ENCODE measurements at regions not wholly inside any gene's neighbourhood (a gene's known extent, or its start where the extent isn't known, plus 50 kb on each side); places are given as distances from the start of the nearest gene placed in this dataset.

DNA sequence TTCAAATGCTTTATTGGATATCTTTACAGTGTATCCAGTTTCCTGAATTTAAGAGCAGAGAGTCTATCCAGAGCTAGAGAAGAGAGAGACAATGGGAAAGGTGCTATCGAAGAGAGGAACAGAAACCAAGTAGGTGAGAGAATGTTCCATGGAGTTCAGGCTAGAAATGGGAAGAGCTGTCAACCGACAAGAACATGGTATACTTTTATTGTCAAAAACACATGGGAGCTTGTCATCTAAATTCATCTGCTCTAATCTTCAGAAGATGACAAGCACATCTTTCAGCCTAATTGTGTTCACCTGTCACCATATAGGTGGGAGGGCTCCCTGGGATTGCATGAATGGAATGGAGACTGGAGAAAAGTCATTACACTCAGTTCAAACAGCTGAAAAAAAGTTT is 690.4 kb upstream of the LRATD1 start:
- no peaks in the 10 kb centered on the region for H3K36me3 ChIP-seq
- intact Hi-C loops (cut with DNase I): no loop called here
- no peak overlapping the region for H3K27ac ChIP-seq
- H3K4me1 ChIP-seq: no peaks in the 10 kb centered on the region
- H3K27me3 ChIP-seq: no peaks in the 10 kb centered on the region
- H3K4me3 ChIP-seq: no peak overlapping the region
- no peak for TF ChIP-seq POLR2A (IDR thresholded peaks at IDR 0.05)
- TF ChIP-seq, protein P1, sequence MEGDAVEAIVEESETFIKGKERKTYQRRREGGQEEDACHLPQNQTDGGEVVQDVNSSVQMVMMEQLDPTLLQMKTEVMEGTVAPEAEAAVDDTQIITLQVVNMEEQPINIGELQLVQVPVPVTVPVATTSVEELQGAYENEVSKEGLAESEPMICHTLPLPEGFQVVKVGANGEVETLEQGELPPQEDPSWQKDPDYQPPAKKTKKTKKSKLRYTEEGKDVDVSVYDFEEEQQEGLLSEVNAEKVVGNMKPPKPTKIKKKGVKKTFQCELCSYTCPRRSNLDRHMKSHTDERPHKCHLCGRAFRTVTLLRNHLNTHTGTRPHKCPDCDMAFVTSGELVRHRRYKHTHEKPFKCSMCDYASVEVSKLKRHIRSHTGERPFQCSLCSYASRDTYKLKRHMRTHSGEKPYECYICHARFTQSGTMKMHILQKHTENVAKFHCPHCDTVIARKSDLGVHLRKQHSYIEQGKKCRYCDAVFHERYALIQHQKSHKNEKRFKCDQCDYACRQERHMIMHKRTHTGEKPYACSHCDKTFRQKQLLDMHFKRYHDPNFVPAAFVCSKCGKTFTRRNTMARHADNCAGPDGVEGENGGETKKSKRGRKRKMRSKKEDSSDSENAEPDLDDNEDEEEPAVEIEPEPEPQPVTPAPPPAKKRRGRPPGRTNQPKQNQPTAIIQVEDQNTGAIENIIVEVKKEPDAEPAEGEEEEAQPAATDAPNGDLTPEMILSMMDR (IDR thresholded peaks at IDR 0.05): no peak
- DNase-seq (ENCODE audit: extremely low spot score in 2 of 2): no peak
- H3K9me3 ChIP-seq: no peaks in the 10 kb centered on the region

DNA sequence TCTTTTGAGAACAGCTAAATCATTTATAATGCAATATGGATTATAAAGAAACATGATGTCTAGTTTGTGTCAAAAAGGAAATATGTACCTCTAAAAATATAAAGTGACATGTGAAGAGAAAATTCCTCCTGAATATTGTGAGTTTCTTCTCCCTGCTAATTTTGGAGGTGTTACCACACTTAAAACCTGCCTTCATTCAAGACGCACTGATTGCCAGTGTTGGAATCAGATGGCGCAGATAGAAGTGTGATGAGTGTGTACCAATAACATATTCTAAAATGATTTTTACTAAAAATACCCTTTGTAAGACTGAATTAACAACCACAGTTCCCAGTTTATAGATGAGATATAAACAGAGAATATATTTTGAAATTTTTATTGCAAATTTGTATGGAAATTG is 681.8 kb upstream of the LRATD1 start:
- Histone ChIP-seq H3K36me3 (no peaks in the 10 kb centered on the region), H3K4me1 (no peaks in the 10 kb centered on the region), H3K27ac (no peak overlapping the region), H3K4me3 (no peak overlapping the region), H3K9me3 (no peaks in the 10 kb centered on the region), H3K27me3 (no peaks in the 10 kb centered on the region)
- TF ChIP-seq, protein P1 (IDR thresholded peaks at IDR 0.05): no peak
- TF ChIP-seq POLR2AphosphoS5 (IDR thresholded peaks at IDR 0.05; ENCODE audit: insufficient read depth in 1 of 2, low read depth in 1 of 2): no peak
- no peak for TF ChIP-seq POLR2A (IDR thresholded peaks at IDR 0.05)
- no peak for DNase-seq (ENCODE audit: extremely low spot score in 2 of 2)
- intact Hi-C loops (cut with DNase I): no loop called here

DNA sequence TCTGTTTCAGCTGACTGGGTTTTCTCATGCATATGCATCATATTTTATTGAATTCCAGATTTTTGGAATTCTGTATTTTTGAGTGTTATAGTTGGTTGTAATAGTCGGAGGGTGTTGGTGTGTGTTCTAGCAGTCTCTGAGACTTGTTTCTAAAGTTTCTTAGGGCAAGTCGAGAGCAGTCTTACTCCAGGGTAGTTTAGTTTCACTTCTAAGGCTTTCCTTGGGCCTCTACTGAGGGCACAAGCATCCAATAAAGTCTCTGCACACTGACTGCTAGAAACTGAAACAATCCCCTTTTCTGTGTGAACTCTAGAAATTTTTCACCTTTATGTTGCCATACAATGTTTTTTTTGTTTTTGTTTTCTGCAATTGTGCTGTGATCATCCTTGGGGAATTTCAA is 663.7 kb upstream of the LRATD1 start:
- Histone ChIP-seq H3K4me3 (no peak overlapping the region), H3K27ac (no peak overlapping the region), H3K9me3 (no peaks in the 10 kb centered on the region), H3K36me3 (no peaks in the 10 kb centered on the region), H3K4me1 (no peaks in the 10 kb centered on the region), H3K27me3 (no peaks in the 10 kb centered on the region)
- TF ChIP-seq POLR2A (IDR thresholded peaks at IDR 0.05) (no peak), POLR2AphosphoS5 (IDR thresholded peaks at IDR 0.05; ENCODE audit: insufficient read depth in 1 of 2, low read depth in 1 of 2) (no peak)
- TF ChIP-seq, protein P1 (IDR thresholded peaks at IDR 0.05): no peak
- DNase-seq (ENCODE audit: extremely low spot score in 2 of 2): no peak
- intact Hi-C loops (cut with DNase I): no loop called here

DNA sequence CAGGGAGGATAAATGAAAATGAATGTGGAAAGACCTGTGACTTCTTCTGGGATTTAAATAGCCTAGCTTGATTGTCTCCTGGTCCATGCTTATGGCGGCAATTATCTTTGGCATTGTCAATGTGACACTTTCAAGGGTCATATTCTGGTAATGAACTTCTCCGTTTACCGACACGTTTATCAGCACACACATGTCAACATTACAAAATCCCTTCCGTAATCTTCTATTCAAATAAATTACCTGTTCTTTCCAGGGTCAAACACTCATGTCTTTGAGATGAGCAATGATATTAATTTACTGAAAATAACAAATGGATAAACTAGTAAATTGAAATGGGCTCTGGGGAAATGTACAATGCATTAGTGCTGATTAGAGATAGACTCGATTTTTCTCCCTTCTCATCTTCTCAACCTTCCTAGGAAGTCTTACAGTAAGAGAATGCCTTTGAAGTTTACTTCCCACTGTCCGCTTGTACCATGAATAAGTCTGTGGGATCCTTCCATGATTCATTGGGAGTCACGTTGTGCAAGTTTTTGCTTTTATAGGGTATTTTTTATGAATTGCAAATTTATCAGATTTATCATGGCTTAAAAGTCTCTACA is 646.3 kb upstream of the LRATD1 start:
- intact Hi-C loops (cut with DNase I): no loop called here
- no peaks in the 10 kb centered on the region for H3K4me1 ChIP-seq
- H3K27me3 ChIP-seq: no peaks in the 10 kb centered on the region
- TF ChIP-seq POLR2A (IDR thresholded peaks at IDR 0.05) (no peak), POLR2AphosphoS5 (IDR thresholded peaks at IDR 0.05; ENCODE audit: insufficient read depth in 1 of 2, low read depth in 1 of 2) (no peak)
- TF ChIP-seq, protein P1 (IDR thresholded peaks at IDR 0.05): no peak
- H3K27ac ChIP-seq: no peak overlapping the region
- no peaks in the 10 kb centered on the region for H3K9me3 ChIP-seq
- H3K36me3 ChIP-seq: no peaks in the 10 kb centered on the region
- no peak overlapping the region for H3K4me3 ChIP-seq
- no peak for DNase-seq (ENCODE audit: extremely low spot score in 2 of 2)

DNA sequence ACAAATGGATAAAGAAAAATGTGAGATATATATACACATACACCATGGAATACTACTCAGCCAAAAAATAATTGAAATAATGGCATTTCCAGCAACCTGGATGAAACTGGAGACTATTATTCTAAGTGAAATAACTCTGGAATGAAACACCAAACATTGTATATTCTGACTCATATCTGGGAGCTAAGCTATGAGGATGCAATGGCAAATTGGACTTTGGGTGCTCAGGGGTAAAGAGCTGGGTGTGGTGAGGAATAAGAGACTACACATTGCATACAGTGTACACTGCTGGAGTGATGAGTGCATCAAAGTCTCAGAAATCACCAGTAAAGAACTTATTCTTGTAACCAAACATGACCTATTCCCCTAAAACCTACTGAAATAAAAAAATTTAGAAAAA is 636.0 kb upstream of the LRATD1 start:
- no peak overlapping the region for H3K27ac ChIP-seq
- H3K4me3 ChIP-seq: no peak overlapping the region
- H3K36me3 ChIP-seq: no peaks in the 10 kb centered on the region
- H3K27me3 ChIP-seq: no peaks in the 10 kb centered on the region
- DNase-seq (ENCODE audit: extremely low spot score in 2 of 2): no peak
- H3K4me1 ChIP-seq: no peaks in the 10 kb centered on the region
- intact Hi-C loops (cut with DNase I): no loop called here
- TF ChIP-seq, protein P1 (IDR thresholded peaks at IDR 0.05): no peak
- TF ChIP-seq POLR2A (IDR thresholded peaks at IDR 0.05) (no peak), POLR2AphosphoS5 (IDR thresholded peaks at IDR 0.05; ENCODE audit: insufficient read depth in 1 of 2, low read depth in 1 of 2) (no peak)
- H3K9me3 ChIP-seq: no peaks in the 10 kb centered on the region

Data from vagina (tissue), 2 donors.